Peyer's patch (tissue), 4 donors: ENCODE measurements at regions not wholly inside any gene's neighbourhood (a gene's known extent, or its start where the extent isn't known, plus 50 kb on each side); places are given as distances from the start of the nearest gene placed in this dataset.

Source experiments
- POLR2A ChIP-seq, 2 donors: fragments of 450-650 bp; IDR thresholded peaks; one replicate each; pipeline ENCODE4 v1.5.1; 2017; ENCODE audit warnings: antibody characterized with exemption in 2 of 2, mild to moderate bottlenecking in 2 of 2, moderate library complexity in 2 of 2
- TF ChIP-seq, protein P1 (sequence below), 6 experiments: fragments of 450-650 bp in 4 of 6; fragments of 200-600 bp in 2 of 6; sonication (generic) in 1 of 6; IDR thresholded peaks; one replicate each; pipeline ENCODE4 v1.5.1; 2017 to 2019; ENCODE audit warnings: antibody characterized with exemption in 6 of 6, mild to moderate bottlenecking in 3 of 6, moderate library complexity in 1 of 6

GRCh38 chr3:63050548-63051177 lies 175.4 kb upstream of the CADPS start:
- TF ChIP-seq POLR2A (IDR thresholded peaks at IDR 0.05): no peak
- TF ChIP-seq, protein P1, sequence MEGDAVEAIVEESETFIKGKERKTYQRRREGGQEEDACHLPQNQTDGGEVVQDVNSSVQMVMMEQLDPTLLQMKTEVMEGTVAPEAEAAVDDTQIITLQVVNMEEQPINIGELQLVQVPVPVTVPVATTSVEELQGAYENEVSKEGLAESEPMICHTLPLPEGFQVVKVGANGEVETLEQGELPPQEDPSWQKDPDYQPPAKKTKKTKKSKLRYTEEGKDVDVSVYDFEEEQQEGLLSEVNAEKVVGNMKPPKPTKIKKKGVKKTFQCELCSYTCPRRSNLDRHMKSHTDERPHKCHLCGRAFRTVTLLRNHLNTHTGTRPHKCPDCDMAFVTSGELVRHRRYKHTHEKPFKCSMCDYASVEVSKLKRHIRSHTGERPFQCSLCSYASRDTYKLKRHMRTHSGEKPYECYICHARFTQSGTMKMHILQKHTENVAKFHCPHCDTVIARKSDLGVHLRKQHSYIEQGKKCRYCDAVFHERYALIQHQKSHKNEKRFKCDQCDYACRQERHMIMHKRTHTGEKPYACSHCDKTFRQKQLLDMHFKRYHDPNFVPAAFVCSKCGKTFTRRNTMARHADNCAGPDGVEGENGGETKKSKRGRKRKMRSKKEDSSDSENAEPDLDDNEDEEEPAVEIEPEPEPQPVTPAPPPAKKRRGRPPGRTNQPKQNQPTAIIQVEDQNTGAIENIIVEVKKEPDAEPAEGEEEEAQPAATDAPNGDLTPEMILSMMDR (IDR thresholded peaks at IDR 0.05): no peak
